K562 (cell line): ENCODE measurements at regions not wholly inside any gene's neighbourhood (a gene's known extent, or its start where the extent isn't known, plus 50 kb on each side); places are given as distances from the start of the nearest gene placed in this dataset.

Source experiments
- CTCF ChIP-seq, 3 experiments: IDR thresholded peaks in 2 of 3; conservative IDR thresholded peaks in 1 of 3; 2 replicates each; pipeline ENCODE4 v1.5.1; 2011 to 2012; ENCODE audit warnings: low read length in 3 of 3, mild to moderate bottlenecking in 3 of 3, control low read depth in 2 of 3, improper control_type of control experiment in 1 of 3, inconsistent platforms in 1 of 3, low read depth in 1 of 3, mixed read lengths in 1 of 3, moderate library complexity in 1 of 3; ENCODE audit not compliant: insufficient read depth in 2 of 3
- GTF2F1 ChIP-seq: IDR thresholded peaks from 2 replicates; pipeline ENCODE4 v1.6.1; 2011; ENCODE audit warnings: low read depth, low read length, improper control_type of control experiment
- MAFK ChIP-seq: IDR thresholded peaks from 2 replicates; pipeline ENCODE4 v1.6.1; 2011; ENCODE audit warnings: low read length, improper control_type of control experiment
- NR4A1 ChIP-seq, 2 experiments: fragments of 250-450 bp in 1 of 2; fragments of 450-650 bp in 1 of 2; sonication (Bioruptor Pico) in 1 of 2; IDR thresholded peaks; 2 replicates each; pipeline versions ENCODE4 v1.4.0 to v1.6.1; 2016 to 2020; ENCODE audit warnings: mild to moderate bottlenecking in 2 of 2, missing compliant biosample characterization in 1 of 2, missing genetic modification characterization in 1 of 2, moderate library complexity in 1 of 2
- PCBP1 ChIP-seq: fragments of 200-400 bp; formaldehyde crosslinking; IDR thresholded peaks from 2 replicates; pipeline ENCODE4 v1.6.1; 2018; ENCODE audit warnings: mild to moderate bottlenecking, low read depth, low read length; ENCODE audit not compliant: poor library complexity, severe bottlenecking
- POLR2B ChIP-seq: fragments of 450-650 bp; IDR thresholded peaks from 2 replicates; pipeline ENCODE4 v1.6.1; 2018; ENCODE audit warnings: low read depth; ENCODE audit not compliant: partially characterized antibody
- RBFOX2 ChIP-seq: fragments of 200-400 bp; formaldehyde crosslinking; IDR thresholded peaks from 2 replicates; pipeline ENCODE4 v1.6.1; 2017; ENCODE audit warnings: low read depth, mild to moderate bottlenecking, low read length, moderate library complexity
- ZBTB5 ChIP-seq: fragments of 450-650 bp; IDR thresholded peaks from 2 replicates; pipeline ENCODE4 v1.6.1; 2017; ENCODE audit warnings: antibody characterized with exemption
- ZNF239 ChIP-seq: fragments of 250-450 bp; sonication (Bioruptor Pico); IDR thresholded peaks from 2 replicates; pipeline ENCODE4 v1.4.0; 2020; ENCODE audit warnings: mild to moderate bottlenecking
- ZNF778 ChIP-seq: fragments of 450-650 bp; formaldehyde crosslinking; IDR thresholded peaks from 2 replicates; pipeline ENCODE4 v1.4.0; 2020; ENCODE audit warnings: mild to moderate bottlenecking, moderate library complexity

DNA sequence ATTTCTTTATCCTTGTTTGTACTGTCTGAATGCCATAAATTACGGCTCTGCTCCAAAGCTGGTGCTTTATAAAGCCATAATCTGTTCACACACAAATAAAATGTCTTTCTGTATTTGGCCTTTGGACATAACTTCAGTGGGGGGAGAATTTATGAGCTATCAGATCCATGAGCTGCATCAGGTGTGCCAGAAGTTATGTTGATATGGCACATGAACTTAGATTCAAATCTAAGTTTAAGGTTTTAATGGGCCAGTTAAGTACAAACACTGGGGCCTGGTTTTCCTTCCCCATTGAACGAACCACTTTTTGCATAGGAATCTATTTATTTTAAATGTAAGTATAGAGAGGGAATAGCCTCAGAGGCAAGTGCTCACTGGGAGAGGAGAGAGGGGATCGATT is 239.9 kb downstream of the NFKBIZ start (continued):
- TF ChIP-seq PCBP1 (no peak), ZNF239 (CRISPR knock-in tag) (no peak), NR4A1 (CRISPR knock-in tag; IDR thresholded peaks at IDR 0.05) (no peak), NR4A1 (tag; IDR thresholded peaks at IDR 0.05) (no peak), MAFK (no peak), ZNF778 (no peak), RBFOX2 (no peak), POLR2B (no peak), ZBTB5 (no peak), CTCF (IDR thresholded peaks at IDR 0.05 in 2 of 3, conservative IDR thresholded peaks at IDR 0.05 in 1 of 3; ENCODE audit: insufficient read depth in 2 of 3, low read depth in 1 of 3, low read length in 3 of 3) (no peak), GTF2F1 (no peak)
